Nephron (organoid): ENCODE measurements at regions not wholly inside any gene's neighbourhood (a gene's known extent, or its start where the extent isn't known, plus 50 kb on each side); places are given as distances from the start of the nearest gene placed in this dataset.

Experiments
- H3K27ac Mint-ChIP-seq, 3 experiments: 2 replicates each; pipeline ENCODE4 v1.8.0; 2020; ENCODE audit warnings: mixed read lengths in 3 of 3, mild to moderate bottlenecking in 2 of 3, moderate library complexity in 1 of 3
- H3K27me3 Mint-ChIP-seq: 2 replicates; pipeline ENCODE4 v1.8.0; 2021; ENCODE audit warnings: low read depth, mild to moderate bottlenecking, moderate library complexity, mixed read lengths
- H3K36me3 Mint-ChIP-seq: 2 replicates; pipeline ENCODE4 v1.8.0; 2020; ENCODE audit warnings: low read depth, mixed read lengths
- H3K4me1 Mint-ChIP-seq: 2 replicates; pipeline ENCODE4 v1.8.0; 2020; ENCODE audit warnings: mixed read lengths
- H3K4me3 Mint-ChIP-seq, 3 experiments: 2 replicates each; pipeline ENCODE4 v1.8.0; 2020; ENCODE audit warnings: mild to moderate bottlenecking in 3 of 3, mixed read lengths in 3 of 3, moderate library complexity in 2 of 3
- H3K9me3 Mint-ChIP-seq: 2 replicates; pipeline ENCODE4 v1.8.0; 2020; ENCODE audit warnings: mixed read lengths
- CTCF ChIP-seq, 3 experiments: fragments of 200-600 bp; sonication (generic); IDR thresholded peaks; one replicate each; pipeline ENCODE4 v1.5.0; 2021; ENCODE audit warnings: antibody characterized with exemption in 3 of 3; ENCODE audit not compliant: unreplicated experiment in 3 of 3

GRCh38 chr10:78785991-78786390 is 282.8 kb upstream of the ZMIZ1 start:
- H3K9me3 Mint-ChIP-seq = peaks cover 6% of the 10 kb centered on the region
- H3K27me3 Mint-ChIP-seq = no peaks in the 10 kb centered on the region
- no peak for TF ChIP-seq CTCF (IDR thresholded peaks at IDR 0.05; ENCODE audit: unreplicated experiment in 3 of 3)
- H3K4me3 Mint-ChIP-seq = no peak overlapping the region
- no peaks in the 10 kb centered on the region for H3K36me3 Mint-ChIP-seq
- H3K27ac Mint-ChIP-seq = peak overlapping the region in 1 of 3 experiments; percentile 18
- H3K4me1 Mint-ChIP-seq = peaks cover 22% of the 10 kb centered on the region

- Mint-ChIP-seq H3K36me3 (no peaks in the 10 kb centered on the region), H3K4me3 (no peak overlapping the region)
Observed at GRCh38 chr10:78787125-78787524, 281.6 kb upstream of the ZMIZ1 start.

GRCh38 chr10:78794736-78795455 is 273.9 kb upstream of the ZMIZ1 start:
- Mint-ChIP-seq H3K4me3 (no peak overlapping the region), H3K27me3 (peaks cover 3% of the 10 kb centered on the region)
- TF ChIP-seq CTCF (IDR thresholded peaks at IDR 0.05; ENCODE audit: unreplicated experiment in 3 of 3) = no peak

More at GRCh38 chr10:78787125-78787524, 281.6 kb upstream of the ZMIZ1 start:
- Mint-ChIP-seq H3K4me1 (peaks cover 22% of the 10 kb centered on the region), H3K9me3 (peaks cover 6% of the 10 kb centered on the region), H3K27me3 (no peaks in the 10 kb centered on the region), H3K27ac (peak overlapping the region in 1 of 3 experiments; percentile 63)
- no peak for TF ChIP-seq CTCF (IDR thresholded peaks at IDR 0.05; ENCODE audit: unreplicated experiment in 3 of 3)

GRCh38 chr10:78798976-78799730 is 269.6 kb upstream of the ZMIZ1 start:
- Mint-ChIP-seq H3K36me3 (no peaks in the 10 kb centered on the region), H3K9me3 (no peaks in the 10 kb centered on the region), H3K27ac (peak overlapping the region in 1 of 3 experiments; percentile 71)

More at GRCh38 chr10:78794736-78795455, 273.9 kb upstream of the ZMIZ1 start:
- H3K4me1 Mint-ChIP-seq = no peaks in the 10 kb centered on the region
- peaks cover 3% of the 10 kb centered on the region for H3K9me3 Mint-ChIP-seq
- H3K27ac Mint-ChIP-seq = no peak overlapping the region
- no peaks in the 10 kb centered on the region for H3K36me3 Mint-ChIP-seq

GRCh38 chr10:78800006-78800405 is 268.8 kb upstream of the ZMIZ1 start:
- Mint-ChIP-seq H3K27ac (peak overlapping the region in 1 of 3 experiments; percentile 32), H3K4me3 (no peak overlapping the region), H3K9me3 (no peaks in the 10 kb centered on the region), H3K36me3 (no peaks in the 10 kb centered on the region), H3K27me3 (peaks cover 17% of the 10 kb centered on the region), H3K4me1 (peaks cover 36% of the 10 kb centered on the region)
- no peak for TF ChIP-seq CTCF (IDR thresholded peaks at IDR 0.05; ENCODE audit: unreplicated experiment in 3 of 3)

More at GRCh38 chr10:78798976-78799730, 269.6 kb upstream of the ZMIZ1 start:
- TF ChIP-seq CTCF (IDR thresholded peaks at IDR 0.05; ENCODE audit: unreplicated experiment in 3 of 3) = no peak
- Mint-ChIP-seq H3K4me1 (peaks cover 28% of the 10 kb centered on the region), H3K4me3 (peak overlapping the region in 1 of 3 experiments; percentile 6), H3K27me3 (peaks cover 17% of the 10 kb centered on the region)
